Spleen (tissue), 7 donors: ENCODE measurements at regions not wholly inside any gene's neighbourhood (a gene's known extent, or its start where the extent isn't known, plus 50 kb on each side); places are given as distances from the start of the nearest gene placed in this dataset.

Experiments
- POLR2A ChIP-seq, 3 donors: fragments of 450-650 bp; IDR thresholded peaks; one replicate each; pipeline ENCODE4 v1.5.1; 2017; ENCODE audit warnings: antibody characterized with exemption in 3 of 3, mild to moderate bottlenecking in 1 of 3
- POLR2AphosphoS5 ChIP-seq, 3 donors: sonication (generic); formaldehyde crosslinking; IDR thresholded peaks; one replicate each; pipeline ENCODE4 v1.5.1; 2017; ENCODE audit warnings: antibody characterized with exemption in 3 of 3
- TF ChIP-seq, protein P1 (sequence below), 11 experiments: fragments of 200-600 bp in 7 of 11; fragments of 450-650 bp in 4 of 11; sonication (generic) in 4 of 11; IDR thresholded peaks in 8 of 11; conservative IDR thresholded peaks in 3 of 11; 1 replicate in 7 of 11; 2 replicates in 4 of 11; pipeline versions ENCODE4 v1.4.0 to v1.8.0; 2016 to 2021; ENCODE audit warnings: antibody characterized with exemption in 11 of 11, inconsistent platforms in 4 of 11, mild to moderate bottlenecking in 1 of 11
- donor health status: DM: no; HTN: no; CAD: no; lungs with moderate emphysema.
- donor health status: DM: no; HTN: no; CAD: no.
- donor health status: DM: no; HTN: no; CAD: no.

DNA sequence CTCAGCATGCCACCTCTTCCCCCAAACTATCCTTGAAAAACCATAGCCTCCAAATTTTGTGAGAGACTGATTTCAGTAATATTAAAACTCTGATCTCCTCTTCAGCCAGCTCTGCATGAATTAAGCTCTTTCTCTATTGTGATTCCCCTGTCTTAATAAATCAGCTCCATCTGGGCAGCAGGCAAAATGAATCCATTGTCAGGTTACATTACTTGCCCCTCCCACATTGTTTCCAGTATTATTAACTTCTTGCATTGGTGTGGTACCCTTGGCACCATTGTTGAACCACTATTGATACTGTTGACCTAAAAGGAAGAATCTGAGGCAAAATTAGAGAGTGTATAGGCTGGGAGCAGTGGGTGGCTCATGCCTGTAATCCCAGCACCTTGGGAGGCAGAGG, 512.2 kb upstream of the VRK2 start:
- TF ChIP-seq, protein P1, sequence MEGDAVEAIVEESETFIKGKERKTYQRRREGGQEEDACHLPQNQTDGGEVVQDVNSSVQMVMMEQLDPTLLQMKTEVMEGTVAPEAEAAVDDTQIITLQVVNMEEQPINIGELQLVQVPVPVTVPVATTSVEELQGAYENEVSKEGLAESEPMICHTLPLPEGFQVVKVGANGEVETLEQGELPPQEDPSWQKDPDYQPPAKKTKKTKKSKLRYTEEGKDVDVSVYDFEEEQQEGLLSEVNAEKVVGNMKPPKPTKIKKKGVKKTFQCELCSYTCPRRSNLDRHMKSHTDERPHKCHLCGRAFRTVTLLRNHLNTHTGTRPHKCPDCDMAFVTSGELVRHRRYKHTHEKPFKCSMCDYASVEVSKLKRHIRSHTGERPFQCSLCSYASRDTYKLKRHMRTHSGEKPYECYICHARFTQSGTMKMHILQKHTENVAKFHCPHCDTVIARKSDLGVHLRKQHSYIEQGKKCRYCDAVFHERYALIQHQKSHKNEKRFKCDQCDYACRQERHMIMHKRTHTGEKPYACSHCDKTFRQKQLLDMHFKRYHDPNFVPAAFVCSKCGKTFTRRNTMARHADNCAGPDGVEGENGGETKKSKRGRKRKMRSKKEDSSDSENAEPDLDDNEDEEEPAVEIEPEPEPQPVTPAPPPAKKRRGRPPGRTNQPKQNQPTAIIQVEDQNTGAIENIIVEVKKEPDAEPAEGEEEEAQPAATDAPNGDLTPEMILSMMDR (IDR thresholded peaks at IDR 0.05 in 8 of 11, conservative IDR thresholded peaks at IDR 0.05 in 3 of 11): no peak
- TF ChIP-seq POLR2A (IDR thresholded peaks at IDR 0.05) (no peak), POLR2AphosphoS5 (IDR thresholded peaks at IDR 0.05) (no peak)
